Fibroblast of skin of abdomen (primary cell): ENCODE measurements at regions not wholly inside any gene's neighbourhood (a gene's known extent, or its start where the extent isn't known, plus 50 kb on each side); places are given as distances from the start of the nearest gene placed in this dataset.
"Not testable (repeated sequence)": the region's sequence is repeated elsewhere in the genome, so short reads cannot be mapped to it uniquely, and the experiment has no call there.

Source experiments
- DNase-seq: peaks from one replicate; pipeline ENCODE4 v3.0.0-alpha.2; 2013

DNA sequence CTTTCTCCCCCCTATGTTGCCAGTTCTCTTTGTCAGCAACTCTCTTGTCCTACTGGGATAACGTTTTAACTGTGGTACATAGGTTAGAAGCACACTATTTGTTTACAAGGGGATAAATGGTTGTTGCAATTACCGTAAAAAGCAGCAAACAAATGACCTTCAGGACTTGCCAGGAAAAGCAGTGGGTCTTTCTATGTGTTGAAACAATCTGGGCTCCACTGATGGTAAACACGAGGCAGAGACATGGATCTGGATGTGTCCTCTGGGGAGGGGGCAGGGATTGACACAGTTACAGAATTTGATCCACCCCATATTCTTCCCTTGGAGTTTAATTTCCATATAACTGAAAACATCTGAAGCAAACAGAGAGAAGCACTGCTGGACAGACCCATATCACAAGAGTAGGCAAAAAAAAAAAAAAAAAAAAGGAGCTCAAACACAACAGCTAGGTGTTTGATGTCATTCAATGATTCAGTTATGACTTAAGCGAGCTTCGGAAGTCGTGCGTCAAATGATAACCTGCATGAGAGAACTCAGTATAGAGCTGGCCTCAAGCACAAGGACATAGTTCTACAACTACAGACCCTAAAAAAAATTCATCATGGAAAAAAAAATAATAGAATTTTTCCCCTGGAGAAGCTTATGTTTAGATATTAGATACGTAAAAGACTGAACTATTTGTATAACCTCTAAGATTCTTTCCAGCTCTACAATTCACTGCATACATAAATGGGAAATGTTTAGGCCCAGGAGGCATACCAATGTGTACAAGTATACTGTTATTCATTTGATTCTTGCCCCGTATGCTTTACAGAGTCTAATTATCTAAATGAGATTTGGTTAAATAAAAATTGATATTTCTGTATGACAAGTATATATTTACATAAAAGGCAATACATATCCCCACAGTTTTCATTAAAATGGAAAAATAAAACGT, 127.7 kb downstream of the ALDH8A1 start:
- no peak for DNase-seq

DNA sequence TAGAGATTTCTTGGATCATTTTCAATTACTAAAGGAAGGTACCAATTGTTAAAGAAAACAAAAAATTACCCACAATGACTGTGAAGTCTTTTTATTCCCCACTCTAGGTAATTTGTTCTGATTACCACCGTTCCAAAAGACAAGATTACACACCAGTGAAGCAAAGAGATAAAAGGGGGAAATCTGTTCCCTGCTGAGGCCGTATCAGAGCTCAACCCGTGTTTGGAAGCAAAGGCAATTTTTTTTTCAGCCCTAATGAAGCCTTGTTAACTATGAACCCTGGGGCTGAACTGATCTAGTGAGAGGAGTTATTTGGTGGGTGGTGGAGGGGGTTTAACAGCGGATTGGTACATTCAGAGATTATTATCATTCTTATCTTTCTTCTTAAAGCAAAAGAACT, 128.5 kb downstream of the ALDH8A1 start:
- no peak for DNase-seq

DNA sequence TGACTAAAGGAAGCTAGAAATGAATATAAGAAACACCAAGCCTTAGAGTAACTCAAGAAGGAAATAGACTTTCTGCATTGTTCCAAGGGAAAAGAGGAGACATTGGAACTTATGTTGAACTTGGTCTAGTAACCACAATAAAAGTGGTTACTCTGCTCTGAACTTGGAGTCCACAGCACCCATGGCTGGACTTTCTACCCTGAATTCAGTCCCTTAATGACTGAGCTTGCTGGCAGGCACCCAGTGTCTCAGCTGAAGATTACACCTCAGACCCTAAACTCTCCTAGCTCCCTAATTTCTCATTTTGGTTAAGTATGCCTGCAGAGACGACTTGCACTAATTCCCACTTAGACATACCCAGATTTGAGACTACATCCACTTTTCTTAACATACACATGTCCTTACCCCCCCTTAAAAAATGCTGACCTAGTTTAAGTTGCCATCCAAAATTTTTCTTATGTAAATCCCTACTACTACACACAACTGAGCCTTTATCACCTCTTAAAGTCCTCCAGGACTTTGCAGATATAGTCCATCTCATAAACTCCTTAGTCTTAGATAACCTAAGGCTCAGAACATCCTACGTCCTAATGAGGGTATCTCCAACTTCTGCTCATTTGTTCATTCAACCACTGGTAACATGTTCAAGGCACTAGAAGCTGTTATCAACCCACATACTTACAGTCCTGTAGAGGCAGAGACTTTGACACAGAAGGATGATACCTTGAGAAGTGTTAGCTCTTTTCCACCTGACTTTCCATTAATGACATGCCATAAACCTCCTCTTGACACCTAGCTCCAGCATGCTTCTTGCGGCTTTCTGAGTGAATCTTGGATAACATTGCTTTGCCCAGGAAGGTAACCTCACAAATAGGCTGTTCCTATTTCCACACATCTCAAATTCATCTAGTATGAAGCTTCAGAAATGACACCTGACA, 129.8 kb downstream of the ALDH8A1 start:
- DNase-seq = no peak

DNA sequence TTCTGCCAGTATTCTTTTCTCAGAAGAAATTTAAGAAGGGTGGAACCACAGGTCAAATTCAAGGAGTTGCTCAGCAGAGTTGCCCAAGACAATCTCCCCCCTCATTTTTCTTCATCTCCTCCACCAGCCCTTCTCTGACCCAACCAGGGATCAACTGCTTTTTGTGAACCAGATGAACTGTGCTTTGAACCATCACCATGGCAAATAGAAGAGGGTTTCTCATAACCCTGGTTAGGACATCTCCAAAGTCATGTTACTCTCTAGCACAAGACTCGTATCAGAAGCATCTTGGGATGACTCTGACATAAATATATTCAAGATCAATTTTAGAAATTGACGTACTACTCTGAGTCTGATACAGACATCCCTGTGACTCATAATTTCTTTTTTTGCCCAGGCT, 130.7 kb downstream of the ALDH8A1 start:
- no peak for DNase-seq

DNA sequence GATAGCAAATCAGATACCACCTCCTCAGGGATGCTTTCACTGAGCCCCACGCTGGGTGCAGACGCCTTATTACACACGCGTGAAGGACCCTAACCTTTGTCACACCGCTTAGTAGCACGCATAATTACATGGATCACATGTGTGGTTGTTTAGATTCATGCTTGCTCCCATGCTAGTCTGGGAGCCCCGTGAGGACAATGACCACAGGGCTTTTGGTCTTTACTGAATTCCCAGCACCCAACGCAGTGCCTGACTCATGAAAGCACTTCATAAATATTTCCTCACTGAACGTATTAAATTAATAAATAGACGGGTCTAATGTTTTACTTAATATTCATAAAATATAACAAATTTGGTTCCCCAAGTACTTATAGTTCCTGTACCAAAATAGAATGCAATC, 132.5 kb downstream of the ALDH8A1 start:
- no peak for DNase-seq

DNA sequence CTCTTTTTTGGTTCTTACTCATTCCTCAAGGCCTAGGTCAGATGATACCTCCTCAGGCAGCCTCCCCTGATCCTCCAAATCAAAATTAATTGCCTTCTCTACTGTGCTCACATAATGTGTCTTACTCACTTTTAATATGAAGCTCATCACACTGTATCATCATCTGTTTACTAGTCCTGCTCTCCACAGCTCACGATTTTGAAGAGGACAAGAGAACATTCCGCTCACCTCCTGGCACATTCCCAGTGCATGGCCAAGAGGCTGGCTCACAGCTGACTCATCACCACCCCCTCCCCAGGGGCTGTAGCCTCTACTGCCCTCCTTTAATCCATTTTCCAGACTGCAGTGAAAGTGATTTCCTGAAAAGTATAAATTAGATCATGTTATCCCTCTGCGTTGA, 133.1 kb downstream of the ALDH8A1 start:
- DNase-seq = peak; percentile 82

DNA sequence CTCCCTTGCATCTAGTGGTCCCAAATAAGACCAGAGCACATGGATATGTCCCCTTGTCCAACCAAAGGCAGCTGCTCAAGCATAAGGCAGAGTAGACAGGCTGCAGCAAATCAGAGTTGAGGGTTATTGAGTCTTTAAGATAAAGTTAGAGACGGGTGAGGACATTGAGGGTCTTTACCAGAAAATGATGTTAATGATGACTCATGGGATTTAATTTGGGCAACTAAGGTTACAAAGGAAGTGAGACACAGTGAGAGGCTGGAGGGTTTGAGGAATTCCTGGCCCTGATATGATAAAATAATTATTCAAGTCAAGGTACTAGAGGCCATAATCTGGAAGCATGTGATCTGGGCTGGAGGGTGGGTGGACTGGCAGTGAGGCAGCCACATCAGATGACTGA, 133.6 kb downstream of the ALDH8A1 start:
- DNase-seq = no peak

DNA sequence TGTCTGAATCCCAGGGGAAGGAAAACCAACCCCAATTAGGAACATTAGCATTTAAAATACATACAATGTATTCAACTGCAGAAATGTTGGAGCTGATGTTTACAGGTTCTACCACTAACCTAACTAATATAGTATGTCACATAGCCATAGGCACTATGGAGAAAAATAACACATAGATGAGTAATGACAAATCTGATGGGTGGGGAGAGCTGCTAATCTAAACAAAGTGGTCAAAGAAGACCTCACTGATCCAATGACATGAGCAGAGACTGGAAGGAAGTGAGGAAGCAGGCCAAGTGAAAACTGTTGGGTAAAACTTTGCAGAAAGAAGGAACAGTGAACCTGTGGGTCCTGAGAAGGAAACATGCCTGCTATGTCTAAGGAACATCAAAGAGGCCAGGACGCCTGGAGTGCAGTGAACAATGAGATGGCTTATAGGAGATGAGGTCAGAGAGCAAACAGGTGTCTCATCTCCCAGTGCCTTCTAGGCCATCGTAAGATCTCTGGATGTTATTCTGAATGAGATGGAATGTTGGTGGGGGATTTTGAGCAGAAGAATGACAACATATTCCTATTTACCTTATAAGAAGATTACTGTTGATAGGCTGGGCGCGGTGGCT, 135.7 kb downstream of the ALDH8A1 start:
- DNase-seq = peak; percentile 52

DNA sequence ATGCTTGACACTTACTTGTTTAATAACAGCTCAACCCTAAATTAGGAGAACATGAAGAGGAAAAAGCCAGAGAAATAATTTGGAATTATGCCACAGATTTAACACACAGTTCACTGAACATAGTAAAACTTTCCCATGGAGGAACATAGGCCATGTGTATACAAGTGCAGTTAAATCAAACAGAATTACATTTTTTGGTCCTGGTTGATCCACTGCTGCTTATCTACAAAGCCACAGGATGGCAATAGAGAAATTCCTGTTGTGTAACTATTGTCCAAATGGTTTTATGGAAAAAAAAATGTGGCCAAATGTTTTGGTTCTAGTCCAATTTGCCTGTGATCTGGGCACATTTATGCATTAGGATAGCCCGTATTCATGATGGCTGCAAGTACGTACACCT, 136.8 kb downstream of the ALDH8A1 start:
- no peak for DNase-seq

DNA sequence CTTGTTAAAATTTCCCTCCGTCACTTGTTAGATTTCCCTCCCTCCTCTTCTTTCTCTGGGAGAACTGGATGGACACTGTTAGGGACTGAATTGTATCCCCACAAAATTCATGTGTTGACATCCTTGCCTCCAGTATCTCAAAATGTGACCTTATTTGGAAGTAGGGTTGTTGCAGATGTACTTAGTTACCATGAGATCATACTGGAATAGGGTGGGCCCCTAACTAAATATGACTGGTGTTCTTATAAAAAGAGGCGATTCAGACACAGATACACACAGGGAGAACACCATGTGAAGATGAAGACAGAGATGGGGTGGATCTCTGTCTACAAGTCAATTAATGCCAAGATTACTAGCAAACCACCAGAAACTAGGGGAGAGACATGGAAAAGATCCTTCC, 139.5 kb downstream of the ALDH8A1 start:
- no peak for DNase-seq

DNA sequence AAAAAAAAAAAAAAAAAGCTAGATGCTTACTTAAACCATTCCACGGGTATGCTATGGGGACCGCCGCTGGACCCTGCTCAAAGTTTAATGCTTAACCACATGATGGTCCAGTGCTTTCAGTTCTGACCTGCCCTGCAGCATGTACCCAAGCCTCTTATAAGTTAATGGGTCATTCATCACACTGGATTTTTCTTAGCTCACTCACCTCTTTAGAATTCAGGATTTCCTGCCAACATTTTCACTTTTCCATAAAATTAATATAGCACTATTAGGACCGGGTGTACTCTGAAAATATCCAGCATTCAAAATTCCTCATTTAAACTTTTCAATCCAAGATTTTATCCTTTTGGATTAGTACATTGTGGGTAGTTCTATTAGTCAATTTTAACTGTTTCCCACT, 140.8 kb downstream of the ALDH8A1 start:
- peak; percentile 49 for DNase-seq

DNA sequence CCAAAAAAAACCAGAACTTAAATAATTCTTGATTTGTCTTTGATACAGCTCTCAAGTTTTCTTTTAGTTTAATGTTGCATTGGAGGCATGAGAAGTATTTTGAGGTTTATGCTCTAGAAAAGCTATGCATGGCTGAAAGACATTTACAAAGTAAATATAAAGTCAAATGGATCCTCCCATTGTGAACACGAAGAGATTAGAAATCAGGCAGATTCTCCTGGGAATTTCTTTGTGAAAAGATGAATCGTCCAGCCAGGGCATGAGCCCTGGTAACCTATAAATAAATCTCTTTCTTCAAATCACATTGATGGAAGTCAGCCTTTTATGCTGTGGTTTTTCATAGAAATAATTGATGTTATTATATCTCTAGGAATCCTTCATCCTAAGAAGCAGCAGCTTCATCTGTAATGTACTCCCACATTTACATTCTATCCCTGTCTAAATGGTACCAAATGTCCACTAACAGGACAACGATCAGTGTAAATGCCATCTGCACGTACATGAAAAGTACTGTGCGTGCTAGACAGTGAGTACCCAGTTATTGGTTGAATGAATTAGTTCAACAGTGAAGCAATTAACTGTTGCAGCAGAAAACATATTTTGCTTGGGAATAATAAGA, 143.6 kb downstream of the ALDH8A1 start:
- no peak for DNase-seq

DNA sequence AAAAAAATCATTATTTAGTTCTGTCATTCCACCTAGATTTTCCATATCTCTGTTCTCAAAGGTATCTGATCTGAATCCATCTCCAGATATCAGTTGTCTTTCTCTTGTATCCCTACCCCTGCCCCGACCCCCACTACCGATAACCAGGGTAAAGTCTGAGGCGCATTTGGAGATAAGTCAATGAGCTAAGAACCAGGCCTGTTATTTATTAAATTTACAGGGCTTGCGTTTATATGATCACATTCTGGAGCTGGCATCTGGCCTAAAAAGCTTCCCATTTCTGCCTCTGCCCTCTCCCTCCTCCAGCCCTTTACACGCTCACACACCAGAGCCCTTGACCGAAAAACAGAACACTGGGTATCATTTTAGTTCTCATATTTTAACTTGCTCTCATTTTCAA, 144.7 kb downstream of the ALDH8A1 start:
- no peak for DNase-seq

DNA sequence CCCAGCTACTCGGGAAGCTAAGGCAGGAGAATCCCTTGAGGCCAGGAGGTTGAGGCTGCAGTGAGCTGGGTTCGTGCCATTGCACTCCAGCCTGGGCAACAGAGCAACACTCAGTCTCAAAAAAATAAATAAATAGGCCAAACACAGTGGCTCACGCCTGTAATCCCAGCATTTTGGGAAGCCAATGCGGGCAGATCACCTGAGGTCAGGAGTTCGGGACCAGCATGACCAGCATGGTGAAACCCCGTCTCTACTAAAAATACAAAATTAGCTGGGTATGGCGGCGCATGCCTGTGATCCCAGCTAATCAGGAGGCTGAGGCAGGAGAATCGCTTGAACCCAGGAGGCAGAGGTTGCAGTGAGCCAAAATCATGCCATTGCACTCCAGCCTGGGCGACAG, 145.6 kb downstream of the ALDH8A1 start:
- DNase-seq = not testable (repeated sequence)

DNA sequence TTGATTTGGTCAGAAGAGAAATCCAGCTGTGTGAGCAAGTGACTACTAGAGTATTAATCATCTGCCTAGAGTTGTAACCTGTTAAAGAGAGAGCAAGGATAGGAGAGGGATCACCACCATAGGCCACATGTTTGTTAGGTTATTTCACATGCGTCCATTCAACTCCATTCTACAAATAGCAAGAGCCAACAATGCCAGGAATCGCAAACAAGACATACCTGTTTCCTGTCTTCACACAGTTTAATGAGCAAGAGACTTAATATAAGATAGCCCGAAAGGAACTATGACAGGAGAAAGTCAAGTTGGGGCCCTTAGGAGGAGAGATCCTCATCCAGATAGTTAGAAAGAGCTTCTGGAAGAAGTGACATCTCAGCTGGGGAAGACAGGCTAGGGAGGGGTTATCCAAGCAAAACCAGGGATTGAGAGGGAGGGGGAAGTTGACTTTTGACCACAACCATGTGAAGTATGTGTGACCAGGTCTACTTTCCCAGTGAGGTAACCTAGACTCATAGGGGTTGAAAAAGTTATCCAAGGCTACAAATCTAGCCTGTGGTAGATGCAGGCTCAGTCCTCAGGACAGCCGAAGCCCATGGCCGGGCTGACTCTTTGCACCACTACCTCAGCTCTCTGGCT, 147.4 kb downstream of the ALDH8A1 start:
- DNase-seq = peak; percentile 53

DNA sequence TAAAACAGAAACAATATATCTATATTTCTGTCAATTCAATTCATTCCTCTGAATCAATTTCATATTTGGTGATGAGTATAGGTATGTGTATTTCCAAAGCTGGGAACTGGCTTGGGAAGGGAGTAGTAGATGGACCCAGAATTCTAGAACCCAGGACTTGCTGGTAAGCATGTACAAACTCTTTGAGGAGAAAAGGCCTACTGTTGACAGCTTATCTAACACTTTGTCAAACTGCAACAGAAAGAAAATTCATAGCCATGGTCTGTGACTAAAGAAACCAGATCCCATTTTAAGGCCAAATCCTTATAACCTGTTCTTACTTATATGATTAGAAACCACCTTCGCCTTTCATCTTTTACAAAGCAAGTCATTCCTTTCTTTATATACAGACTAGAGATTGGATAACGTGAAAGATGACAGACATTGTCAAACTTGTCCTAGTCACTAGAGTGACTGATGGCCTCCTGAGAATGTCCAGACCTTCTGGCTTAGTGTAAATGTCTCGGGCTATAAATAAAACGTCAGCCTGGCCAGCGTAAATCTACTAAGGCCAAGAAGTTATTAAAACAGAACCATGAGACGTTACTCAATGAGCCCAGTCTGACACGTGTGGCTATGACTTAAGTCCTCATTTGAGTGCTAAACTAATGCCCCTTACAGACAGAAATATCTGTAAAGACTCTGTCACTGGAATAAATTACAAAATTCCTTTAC, 152.3 kb downstream of the ALDH8A1 start:
- peak; percentile 33 for DNase-seq

DNA sequence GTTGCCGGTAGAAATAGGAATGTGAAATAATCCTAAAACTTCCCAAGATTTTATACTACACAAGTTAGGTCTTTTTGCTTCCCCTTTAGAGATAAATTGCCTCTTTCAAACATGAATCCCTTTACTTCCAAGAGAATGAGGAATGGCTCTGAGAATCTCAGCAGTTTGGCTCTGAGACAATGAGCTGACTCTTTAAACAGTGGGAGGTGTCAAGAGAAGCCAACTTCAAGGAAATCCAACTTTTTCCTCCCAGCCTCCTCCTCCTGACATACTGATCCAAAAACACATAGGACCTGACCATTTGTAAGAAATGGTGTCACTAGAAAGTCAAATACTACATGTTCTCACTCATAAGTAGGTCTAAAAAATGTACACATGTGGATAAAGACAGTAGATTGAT, 154.2 kb downstream of the ALDH8A1 start:
- DNase-seq = no peak

DNA sequence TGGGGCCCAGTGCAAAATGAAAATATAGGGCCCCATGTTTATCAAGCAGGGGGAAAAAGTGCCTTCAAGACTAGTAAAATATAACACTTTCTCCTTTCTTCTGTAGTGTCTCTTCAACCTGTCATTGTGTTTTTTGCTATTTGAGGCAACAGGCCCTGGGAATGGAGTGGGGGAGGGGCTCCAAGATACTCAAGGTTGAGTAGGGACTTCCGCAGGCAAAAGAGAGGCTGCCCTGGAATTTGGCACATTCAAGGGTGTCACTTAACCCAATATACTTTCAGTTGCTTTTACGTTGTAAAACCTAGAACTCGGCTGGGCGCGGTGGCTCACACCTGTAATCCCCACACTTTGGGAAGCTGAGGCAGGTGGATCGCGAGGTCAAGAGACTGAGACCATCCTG, 154.9 kb downstream of the ALDH8A1 start:
- DNase-seq = no peak

DNA sequence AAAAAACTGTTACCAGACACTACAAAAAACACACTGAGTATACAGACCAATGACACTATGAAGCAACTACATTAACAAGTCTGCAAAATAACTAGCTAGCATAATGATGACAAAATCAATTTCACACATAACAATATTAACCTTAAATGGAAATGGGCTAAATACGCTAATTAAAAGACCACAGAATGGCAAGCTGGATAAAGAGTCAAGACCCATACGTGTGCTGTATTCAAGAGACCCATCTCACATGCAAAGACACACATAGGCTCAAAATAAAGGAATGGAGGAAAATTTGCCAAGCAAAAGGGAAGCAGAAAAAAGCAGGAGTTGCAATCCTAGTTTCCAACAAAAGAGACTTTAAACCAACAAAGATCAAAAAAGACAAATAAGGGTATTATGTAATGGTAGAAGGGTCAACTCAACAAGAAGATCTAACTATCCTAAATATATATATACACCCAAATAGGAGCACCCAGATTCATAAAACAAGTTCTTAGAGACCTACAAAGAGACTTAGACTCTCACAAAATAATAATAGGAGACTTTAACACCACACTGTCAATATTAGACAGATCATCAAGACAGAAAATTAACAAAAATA, 158.6 kb downstream of the ALDH8A1 start:
- DNase-seq = not testable (repeated sequence)

DNA sequence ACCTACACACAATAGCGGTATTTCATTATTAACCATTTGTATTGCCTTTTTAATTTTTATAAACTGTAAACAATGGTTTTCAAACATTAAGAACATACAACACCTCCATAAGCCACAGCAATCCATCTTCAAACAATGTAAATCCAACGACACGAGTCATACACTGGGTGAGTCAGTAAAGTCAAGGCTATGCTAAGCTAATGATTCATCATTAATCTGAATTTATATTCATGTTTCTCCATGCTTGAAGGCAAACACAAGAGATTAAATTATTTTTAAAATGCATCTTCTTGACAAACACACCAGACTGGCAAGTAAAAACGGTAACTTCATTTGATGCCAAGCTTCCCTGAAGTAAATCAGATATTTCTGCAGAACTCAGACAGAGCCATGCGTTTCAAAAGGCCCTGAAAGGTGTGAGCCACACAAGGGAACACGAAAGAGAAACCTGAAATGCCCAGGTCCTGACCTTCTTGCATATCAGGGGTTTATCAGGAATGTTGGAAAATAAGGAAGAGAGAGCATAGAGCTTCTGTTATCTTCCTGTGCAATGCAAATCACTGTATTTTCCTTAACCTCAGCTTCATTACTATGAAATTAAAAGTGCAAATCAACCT, 162.5 kb downstream of the ALDH8A1 start:
- peak; percentile 79 for DNase-seq
